NCI-H187 treated with DMSO at 0.1 percent for 48 hours (cell line): ENCODE measurements at regions not wholly inside any gene's neighbourhood (a gene's known extent, or its start where the extent isn't known, plus 50 kb on each side); places are given as distances from the start of the nearest gene placed in this dataset.
"Not testable (repeated sequence)": the region's sequence is repeated elsewhere in the genome, so short reads cannot be mapped to it uniquely, and the experiment has no call there.

Experiments used
- DNase-seq: peaks from one replicate; lab custom pipeline; 2025; lab: John Stamatoyannopoulos, UW

GRCh38 chr2:22355816-22356433 lies 1029.1 kb upstream of the KLHL29 start:
- DNase-seq = no peak

- DNase-seq = no peak
Observed at GRCh38 chr2:22359071-22359672, 1025.8 kb upstream of the KLHL29 start.

GRCh38 chr2:22360735-22361374 lies 1024.1 kb upstream of the KLHL29 start:
- DNase-seq = no peak

GRCh38 chr2:22361571-22361970 lies 1023.4 kb upstream of the KLHL29 start:
- DNase-seq = no peak

- DNase-seq = no peak
Observed at GRCh38 chr2:22375096-22375495, 1009.9 kb upstream of the KLHL29 start.

- DNase-seq = no peak
Observed at GRCh38 chr2:22377268-22377667, 1007.7 kb upstream of the KLHL29 start.

GRCh38 chr2:22382479-22383169 lies 1002.4 kb upstream of the KLHL29 start:
- no peak for DNase-seq

GRCh38 chr2:22397847-22398246 lies 987.1 kb upstream of the KLHL29 start:
- no peak for DNase-seq

GRCh38 chr2:22403748-22404147 lies 981.2 kb upstream of the KLHL29 start:
- no peak for DNase-seq

GRCh38 chr2:22406625-22407024 lies 978.4 kb upstream of the KLHL29 start:
- DNase-seq = no peak

GRCh38 chr2:22420076-22420475 lies 964.9 kb upstream of the KLHL29 start:
- no peak for DNase-seq

- DNase-seq = no peak
Observed at GRCh38 chr2:22442051-22442450, 942.9 kb upstream of the KLHL29 start.

- DNase-seq = no peak
Observed at GRCh38 chr2:22444281-22444680, 940.7 kb upstream of the KLHL29 start.

GRCh38 chr2:22449696-22450095 lies 935.3 kb upstream of the KLHL29 start:
- no peak for DNase-seq

GRCh38 chr2:22450831-22451230 lies 934.1 kb upstream of the KLHL29 start:
- DNase-seq = no peak

- DNase-seq = no peak
Observed at GRCh38 chr2:22454826-22455485, 930.0 kb upstream of the KLHL29 start.

GRCh38 chr2:22458440-22458839 lies 926.5 kb upstream of the KLHL29 start:
- DNase-seq = no peak

- not testable (repeated sequence) for DNase-seq
Observed at GRCh38 chr2:22475103-22475502, 909.9 kb upstream of the KLHL29 start.

GRCh38 chr2:22478329-22478728 lies 906.6 kb upstream of the KLHL29 start:
- no peak for DNase-seq

GRCh38 chr2:22481486-22482259 lies 903.3 kb upstream of the KLHL29 start:
- no peak for DNase-seq

- DNase-seq = no peak
Observed at GRCh38 chr2:22483036-22483435, 901.9 kb upstream of the KLHL29 start.

- DNase-seq = no peak
Observed at GRCh38 chr2:22485486-22485885, 899.5 kb upstream of the KLHL29 start.
